Kidney tubule cell (primary cell): ENCODE measurements at regions not wholly inside any gene's neighbourhood (a gene's known extent, or its start where the extent isn't known, plus 50 kb on each side); places are given as distances from the start of the nearest gene placed in this dataset.

ENCODE experiments used
- DNase-seq: peaks from one replicate; pipeline ENCODE4 v3.0.0-alpha.2; 2018; ENCODE audit warnings: low spot score

DNA sequence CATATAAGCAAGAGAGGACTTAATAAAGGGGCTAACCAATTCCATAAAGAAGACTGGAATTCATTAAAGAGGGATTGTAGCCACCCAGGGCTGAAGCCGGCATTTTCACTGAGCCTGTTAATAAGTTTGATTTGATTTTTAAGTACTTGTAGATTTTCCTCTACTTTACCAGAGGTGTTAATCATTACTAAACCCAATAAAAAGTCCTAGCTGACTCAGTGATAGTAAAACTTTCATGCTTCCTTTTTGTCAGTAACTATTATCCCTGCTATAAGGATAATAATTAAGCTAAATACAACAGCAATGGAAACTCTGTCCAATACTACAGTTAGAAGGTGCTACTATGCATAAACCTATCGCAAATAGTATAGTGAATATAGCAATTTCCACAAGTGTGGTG, 260.2 kb downstream of the CEMIP2 start:
- DNase-seq, result peak; percentile 82

DNA sequence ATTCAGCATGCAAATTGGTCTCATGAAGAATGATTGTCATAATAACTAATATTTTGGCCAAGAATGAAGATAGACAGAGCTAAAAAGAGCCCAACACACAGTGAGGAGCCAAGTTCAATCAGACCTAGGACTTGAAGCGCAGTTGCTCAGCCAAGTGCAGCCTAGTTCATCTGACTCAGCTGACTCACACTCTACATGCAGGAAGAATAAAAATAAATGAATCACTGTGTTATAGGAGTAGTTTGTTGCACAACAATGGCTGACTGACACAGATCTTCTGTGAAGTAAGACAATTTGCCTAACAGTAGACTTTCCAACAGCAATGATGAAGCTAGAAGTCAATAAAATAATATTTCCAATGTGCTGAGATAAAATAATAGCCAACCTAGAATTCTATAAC, 261.5 kb downstream of the CEMIP2 start:
- DNase-seq, result peak; percentile 94

DNA sequence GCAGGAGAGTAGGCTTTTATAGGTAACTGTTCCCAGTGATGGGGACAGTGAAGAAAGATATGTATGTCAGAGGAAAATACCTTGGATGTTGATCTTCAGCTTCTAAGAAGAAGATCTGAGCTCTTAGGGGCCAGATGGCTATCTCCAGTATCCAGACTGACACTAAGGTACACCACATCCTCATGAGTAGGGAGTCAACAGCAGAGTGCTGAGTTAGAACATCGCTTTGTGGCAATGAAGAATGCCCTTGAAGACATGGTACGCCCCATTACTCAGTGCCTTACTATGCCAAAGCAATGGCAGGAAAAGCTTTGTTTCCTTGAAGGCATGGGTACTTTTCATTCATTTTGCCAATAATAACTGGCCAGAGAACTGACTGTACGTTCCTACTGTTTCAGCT, 263.7 kb downstream of the CEMIP2 start:
- peak; percentile 82 for DNase-seq

DNA sequence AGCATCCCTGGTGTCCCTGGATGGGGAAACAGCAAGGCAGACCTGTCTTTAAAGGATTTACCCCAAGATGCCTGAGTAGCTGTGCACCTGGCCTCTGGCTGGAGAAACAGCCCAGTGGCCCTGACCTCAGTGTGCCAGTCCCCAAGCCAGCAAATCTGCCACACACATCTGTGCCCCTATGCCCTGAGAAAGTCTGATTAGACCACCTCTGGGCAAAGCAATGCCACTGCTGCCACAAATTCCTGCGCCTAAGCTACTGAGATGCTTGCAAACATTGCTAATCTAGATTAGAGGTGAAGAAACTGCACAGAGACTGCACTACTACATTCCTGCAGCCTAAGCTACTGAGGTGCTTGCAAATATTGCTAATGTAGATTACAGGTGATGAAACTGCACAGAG, 269.6 kb downstream of the CEMIP2 start:
- DNase-seq, result no peak

DNA sequence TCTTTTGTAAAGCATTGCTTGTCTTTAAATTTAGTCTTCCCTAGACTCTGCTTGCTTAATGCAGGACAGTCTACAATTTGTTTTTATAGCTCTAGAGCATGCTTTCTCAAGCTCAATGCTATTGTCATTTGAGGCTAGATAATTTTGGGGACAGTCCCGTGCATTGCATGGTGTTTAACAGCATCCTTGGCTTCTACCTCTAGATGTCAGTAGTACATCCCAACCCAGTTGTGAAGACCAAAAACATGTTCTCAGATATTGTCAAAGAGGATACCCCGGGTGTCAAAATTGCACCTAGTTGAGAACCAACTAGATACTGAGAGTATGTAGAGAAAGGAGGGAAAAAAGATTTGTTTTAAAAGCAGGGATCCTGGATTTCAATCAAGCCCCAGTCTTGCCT, 277.5 kb downstream of the CEMIP2 start:
- peak; percentile 26 for DNase-seq

DNA sequence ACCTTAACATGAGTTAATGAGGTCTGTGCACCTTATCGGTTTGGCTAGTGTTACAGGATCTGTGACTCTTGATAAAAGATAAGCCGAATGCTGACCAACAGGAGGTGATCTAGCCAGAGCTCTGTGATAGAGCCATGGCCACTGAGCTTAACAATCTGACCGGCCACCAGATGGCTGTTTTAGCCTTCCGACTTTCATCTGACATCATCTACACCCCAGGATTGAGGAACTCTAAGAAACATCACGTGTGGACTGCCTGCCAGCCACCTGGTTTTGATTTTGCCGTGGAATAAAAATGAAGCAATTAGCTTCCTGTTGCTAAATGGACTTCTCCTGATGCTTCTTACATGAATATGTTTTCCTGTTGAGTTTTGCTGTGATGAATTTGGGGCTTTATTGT, 281.3 kb downstream of the CEMIP2 start:
- no peak for DNase-seq

DNA sequence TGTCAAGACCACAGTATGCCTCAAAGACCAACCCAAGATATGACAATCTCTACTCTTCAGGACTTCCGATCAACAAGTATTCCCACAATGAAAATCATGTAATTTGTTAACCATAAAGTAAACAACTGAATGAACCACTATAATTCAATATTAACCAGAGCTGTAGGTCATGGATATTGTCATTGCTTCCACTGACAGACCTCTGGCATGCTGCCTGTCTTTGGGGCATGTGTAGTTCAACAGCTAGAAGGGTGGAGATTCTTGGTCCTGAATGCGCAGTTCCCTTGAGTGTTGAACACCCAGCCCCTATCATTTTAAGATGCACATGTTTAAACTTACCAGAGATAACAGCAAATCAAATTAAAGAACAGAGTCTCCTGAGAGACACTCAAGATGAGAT, 283.0 kb downstream of the CEMIP2 start:
- DNase-seq, result peak; percentile 35

DNA sequence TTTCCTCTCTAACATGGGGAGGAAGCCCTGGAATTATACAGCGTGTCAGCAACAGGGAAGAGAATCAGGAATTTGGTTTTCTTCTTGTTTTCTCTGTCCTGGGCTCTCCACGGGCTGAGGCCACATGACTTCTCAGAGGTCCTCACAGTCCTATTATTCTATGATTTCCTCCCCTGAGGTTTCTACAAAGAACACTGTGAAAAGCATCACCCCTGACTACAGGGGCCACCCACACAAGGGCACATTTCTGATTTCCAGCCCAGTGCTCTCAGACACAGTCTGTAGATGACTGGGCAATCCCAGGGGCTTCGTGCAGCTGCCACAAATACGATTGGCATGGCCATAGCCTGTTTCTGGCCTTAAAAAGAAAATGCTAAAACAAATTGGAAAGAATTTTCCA, 284.9 kb downstream of the CEMIP2 start:
- no peak for DNase-seq

DNA sequence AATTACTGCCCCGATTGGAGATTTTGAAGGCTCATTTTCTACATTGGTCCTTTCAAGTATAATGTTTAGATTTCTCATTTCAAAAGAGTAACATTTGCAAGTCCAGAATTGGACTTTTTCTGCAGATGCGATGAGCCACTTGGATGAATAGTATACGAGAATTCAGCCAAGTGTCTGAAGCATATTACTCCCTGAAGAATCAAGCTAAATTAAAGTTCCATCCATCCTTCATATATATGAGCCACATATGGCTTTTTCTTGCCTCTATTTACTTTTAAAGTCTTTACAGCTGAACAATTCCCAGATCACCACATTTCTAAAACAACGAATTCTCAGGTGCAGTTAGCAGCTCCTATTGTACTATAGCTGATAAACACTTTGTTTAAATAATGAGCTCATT, 288.7 kb downstream of the CEMIP2 start:
- DNase-seq, result no peak

DNA sequence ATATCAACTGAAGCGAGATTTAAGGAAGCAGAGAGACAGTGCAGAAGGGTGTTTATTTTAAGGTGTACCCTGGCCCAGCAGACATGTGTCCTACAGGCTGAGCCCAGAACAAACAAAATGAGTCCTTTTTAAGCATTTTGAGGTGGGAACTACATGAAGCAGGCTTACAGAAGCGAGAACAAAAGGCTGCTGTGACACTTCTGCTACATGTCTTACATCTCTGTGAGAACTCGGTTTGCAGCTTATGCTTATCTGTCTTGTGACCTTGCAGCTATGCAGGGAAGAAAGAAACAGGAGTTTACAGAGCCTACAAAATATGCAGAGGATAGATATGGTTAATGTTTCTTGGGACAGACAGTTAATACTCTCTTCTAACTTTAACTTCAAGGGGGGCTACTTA, 295.9 kb downstream of the CEMIP2 start:
- no peak for DNase-seq

DNA sequence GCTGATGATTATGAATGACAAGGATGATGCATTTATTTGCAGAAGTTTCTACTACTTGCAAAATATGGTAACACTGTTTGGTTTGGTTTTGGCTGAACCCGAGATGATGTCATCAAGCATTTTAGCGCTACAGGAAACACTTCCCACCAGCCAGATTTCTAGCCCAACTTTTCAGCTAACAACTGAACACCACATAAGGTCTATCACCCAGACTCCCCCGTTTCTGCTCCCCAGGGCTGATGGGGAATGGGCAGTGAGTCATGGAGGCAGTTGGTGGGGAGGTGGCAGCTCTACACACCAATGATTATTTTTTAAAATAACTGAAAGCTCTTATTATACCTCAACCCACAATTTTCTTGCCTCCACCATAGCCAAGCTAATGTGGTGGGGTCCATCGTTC, 302.9 kb downstream of the CEMIP2 start:
- DNase-seq, result no peak

DNA sequence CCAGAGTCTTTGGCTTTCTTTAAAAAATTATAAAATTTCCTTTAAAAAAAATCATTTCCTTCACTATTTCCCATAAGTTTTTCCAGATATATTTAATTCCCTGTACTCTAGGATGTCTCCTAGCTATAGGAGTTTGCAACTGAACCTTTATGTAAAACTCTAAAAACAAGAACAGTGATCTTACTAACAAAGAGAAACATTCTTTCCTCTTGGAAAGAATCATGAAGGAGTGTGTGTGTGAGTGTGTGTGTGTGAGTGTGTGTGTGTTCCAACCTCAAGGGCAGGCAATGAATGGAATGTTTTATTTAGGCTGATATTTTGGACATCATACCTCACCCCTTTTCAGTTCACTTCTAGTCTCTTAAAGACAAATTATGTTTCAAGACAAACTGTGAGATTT, 309.2 kb downstream of the CEMIP2 start:
- no peak for DNase-seq

DNA sequence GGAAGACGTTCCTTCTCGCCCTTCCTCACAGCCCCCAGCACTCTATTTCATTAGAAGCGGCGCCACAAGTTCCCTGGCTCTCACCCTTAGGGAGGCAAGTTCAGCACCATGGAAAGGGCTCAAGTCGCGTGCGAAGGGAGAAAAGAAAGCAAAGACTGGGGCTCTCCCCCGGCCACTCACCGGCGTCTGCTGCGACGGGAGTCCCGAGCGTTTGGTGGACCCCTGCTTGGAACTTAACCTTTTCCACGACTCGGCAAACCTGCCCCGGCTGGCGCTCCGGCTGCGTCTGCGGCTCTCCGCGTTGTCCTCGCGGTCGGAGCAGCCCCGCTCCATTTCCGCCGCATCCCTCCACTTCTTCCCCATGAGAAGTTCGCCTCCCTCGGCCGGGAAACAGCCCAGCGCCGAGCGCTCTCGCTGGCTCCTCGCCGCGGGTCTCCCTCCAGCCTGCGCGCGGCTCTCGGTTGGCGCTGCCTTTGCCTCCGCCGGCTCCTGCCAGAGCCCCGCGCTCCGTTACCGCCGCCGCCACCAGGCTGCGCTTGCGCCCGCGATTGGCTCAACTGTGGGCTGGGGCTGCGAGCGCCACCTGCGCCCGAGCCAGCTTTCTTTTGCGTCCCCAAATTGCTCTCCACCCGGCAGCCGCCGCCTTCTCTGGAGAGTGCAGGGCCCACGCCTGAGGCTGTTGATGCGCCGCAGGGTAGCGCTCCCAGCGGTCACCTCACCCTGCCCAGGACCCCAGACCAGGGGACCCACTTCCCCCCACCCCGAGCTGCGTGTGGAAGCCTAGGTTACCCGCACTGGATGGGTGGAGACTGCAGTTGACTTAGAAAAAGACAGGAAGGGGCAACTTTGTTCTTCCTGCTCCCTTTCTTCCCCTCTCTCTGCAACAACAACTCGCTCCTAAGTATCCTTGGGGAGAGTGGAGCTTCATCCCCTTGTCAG, 321.6 kb downstream of the CEMIP2 start:
- peak; percentile 57 for DNase-seq

DNA sequence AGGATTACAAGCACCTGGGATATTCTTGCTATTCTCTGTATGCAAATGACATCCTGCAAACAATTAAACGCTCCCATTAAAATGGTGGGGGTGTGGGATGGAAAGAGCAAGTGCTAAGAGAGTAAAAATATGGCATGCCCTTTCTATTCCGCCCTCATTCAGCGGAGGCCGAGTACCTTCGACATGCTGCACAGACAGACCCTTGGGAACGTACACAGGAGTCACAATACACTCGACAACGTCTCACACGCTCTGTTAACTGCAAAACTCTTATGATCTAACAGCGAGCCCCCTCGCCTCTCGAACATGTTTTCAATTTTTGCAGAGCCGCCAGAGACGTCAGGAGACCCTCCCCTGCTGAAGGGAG, 322.2 kb downstream of the CEMIP2 start:
- DNase-seq, result no peak

DNA sequence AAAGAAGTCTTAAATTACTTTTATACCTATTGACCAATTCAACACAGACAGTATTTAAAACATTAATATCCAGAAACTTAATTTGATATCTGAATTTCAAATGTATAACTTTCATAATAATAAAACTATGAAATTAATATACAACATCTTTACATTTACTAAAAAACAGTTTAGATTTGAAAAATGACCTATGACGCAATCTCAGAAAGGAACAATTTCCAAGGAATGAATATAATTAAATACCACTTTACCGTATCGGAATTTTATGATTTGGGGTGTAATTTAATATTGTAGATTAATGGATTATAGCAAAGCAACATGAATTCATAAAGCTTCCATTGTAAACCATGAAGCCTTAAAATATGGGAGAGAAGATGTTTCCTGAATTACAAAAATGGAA, 321.5 kb upstream of the TRPM3 start:
- no peak for DNase-seq

DNA sequence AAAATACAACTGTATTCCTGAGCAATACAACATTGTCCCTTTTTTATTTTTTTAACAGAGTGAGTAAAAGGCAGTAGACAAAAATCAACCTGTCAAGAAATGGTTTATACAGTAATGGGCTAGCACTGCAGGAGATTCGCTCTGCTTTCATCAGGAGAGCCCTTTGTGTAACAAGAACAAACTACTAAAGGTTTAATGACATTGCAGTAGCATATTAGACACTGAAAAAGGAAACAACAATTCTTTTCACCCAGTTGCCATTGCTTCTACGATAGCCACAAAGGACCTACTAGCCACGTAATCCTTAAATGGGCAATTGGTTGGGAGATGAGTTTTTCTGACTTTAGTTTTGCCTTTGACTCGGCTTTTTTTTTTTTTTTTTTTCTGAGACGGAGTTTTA, 319.8 kb upstream of the TRPM3 start:
- no peak for DNase-seq

DNA sequence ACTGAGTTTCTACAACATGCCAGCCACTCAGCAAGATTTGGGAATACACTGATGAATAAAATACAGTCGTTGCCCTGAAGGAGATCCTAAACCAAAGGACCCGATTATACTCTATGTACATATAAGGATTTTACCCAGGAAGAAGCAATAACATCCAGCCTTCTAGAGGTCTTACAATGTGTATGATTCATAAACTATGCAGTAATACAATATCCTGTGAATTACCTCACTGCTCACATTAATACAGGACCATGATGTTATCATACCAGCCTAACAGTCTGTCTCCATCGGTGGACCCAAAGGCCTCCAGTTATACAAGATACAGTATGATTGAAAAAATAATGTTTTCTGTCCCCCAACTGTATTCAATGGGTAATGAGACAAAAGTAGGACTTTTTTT, 310.5 kb upstream of the TRPM3 start:
- no peak for DNase-seq

DNA sequence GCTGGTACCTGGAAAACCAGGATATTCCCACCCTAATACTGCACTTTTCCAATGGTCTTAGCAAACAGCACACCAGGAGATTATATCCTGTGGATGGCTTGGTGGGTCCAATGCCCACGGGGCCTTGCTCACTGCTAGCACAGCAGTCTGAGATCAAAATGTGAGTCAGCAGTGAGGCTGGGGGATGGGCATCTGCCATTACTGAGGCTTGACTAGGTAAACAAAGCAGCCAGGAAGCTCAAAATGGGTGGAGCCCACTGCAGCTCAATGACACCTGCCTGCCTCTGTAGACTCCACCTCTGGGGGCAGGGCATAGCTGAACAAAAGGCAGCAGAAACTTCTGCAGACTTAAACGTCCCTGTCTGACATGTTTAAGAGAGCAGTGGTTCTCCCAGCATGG, 285.9 kb upstream of the TRPM3 start:
- peak; percentile 50 for DNase-seq

DNA sequence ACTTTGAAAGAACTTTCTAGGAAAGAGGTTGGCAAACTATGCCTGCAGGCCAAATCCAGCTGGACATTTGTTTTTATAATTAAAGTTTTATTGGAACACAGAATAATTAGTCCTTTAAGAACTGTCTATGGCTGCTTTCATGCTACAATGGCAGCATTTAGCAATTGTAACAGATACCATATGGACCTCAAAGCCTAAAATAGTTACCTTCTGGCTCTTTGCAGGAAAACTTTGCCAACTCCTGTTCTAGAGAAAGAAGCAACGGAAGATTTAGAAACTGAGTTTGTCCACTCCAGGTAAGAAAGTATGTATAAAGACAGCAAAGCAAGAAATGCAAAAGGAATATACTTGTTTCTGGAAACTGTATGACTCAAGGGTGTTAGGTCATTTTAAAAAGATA, 281.7 kb upstream of the TRPM3 start:
- DNase-seq, result no peak

DNA sequence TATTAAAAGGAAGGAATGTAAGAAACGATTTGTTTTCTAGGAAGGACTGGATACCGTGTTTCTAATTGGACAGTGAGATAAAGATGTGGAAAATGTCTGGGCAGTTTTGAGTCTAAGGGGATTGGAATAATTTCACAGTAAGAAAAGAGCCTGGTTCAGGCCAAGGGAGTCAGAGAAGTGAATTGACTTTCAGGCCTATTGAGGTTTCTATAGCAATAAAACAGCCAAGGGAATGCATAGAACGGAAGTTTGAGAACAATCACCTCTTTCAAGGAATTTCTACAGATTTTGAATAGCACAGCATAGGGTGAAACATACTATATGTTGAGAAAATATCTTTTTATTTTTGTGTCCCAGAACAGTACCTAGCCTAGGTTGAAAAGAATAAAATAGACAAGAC, 271.6 kb upstream of the TRPM3 start:
- DNase-seq, result no peak

DNA sequence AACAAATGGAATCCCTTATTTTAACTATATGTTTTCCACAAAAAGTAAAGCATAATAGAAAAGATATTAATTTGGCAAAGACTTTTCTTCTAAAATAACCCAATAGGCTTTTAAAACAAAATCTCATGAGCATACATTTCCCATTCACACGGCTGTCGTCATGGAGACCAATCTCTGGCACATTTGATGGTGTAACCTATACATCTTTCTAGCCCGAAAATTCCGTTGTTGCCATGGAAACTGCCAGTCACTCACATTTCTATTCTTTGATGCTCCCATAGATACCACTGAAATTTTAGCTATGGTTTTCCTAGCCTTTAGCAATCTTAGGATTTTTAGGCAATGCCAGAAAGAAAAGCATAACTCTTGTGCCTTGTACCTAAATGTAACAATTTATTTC, 262.9 kb upstream of the TRPM3 start:
- no peak for DNase-seq

DNA sequence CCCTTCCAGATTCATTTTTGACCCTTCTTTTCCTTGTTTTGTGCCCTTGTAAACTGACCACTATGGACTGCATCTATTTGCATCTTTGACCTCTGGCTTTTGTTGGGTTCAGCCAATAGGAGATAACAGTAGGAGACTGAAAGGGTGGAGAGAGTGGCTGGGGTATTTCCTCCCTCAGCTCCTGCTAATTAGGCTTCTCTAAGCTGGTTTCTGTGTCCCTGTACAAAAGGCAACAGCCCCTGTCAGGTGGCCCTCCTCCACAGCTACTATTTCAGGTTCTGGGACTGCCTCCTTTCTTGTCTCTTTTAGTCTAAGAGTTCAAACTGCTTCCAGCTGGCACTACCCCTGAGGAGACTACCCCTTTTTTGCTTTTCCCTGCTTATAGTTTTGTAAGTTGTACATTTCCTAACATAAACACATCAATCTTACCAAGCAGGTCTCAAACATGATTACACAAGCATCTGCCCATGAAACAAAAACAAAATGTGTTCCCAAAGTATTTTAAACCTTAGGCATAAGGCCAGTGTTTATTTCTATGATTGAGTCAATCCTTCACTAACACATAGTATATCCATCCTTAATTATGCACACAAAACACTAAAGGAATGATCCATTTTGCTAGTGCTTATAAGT, 262.0 kb upstream of the TRPM3 start:
- DNase-seq, result no peak

DNA sequence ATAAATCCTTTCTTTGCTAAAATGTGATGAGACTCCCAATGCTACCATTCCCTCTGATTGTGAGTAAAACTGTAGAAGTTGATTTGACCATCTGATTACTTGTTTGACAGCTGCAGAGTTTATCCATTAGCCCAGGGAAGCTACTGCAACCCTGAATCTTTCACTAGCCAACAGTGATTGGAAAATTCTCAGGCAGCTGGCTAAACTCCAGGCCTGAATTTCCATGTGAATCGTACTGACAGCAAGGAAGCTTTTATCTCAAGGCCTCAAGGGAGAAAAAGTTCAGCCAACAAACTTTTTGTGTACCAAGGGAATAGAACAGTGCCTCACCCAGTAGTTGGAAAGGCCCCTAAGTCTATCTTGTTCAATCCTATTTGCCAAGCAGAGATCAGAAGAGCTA, 246.7 kb upstream of the TRPM3 start:
- no peak for DNase-seq
